ENCODE measurements at regions not wholly inside any gene's neighbourhood (a gene's known extent, or its start where the extent isn't known, plus 50 kb on each side); places are given as distances from the start of the nearest gene placed in this dataset.

DNA sequence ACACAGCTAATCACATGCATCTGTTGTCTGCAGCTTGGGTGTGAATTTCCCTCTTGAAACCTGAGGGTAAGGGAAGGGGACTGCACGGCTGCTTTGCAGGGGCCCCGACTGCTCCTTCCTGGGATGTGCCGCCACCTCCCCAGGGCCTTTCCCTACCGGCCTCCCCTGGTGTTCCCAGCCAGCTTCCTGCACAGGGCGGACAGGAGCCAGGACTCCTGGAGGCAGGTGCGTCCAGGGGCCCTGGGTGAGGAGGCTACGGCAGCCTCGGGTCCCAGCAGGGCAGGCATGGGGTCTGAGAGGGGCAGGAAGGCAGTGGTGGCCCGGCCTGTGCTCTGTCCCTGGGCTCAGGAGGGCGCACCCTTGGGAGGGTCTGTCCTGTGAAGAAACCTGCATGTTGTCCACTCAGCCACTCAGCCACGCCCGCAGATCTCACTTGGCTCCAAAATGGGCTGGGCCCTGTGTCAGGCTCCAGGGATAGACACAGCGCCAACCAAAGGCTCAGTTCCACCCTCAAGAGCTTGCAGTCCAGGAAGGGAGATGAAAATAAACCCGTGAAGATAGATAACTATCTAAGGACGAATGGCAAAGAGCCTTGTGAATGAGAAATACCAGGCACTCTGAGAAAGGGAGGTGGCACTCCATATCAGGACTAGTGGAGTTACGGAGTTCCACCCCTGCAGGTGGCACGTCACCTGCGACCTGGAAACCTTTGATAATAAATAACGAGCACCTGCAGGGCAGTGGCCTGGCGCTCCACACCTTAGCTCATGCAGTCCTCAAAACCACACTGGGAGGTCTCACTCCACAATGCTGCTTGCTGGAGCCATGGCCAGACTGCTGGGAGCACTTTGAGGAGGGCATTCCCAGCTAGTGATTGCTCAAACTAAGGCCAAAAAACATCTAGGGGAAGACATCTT is 427.4 kb downstream of the AACS start:
- TF ChIP-seq, protein P1, sequence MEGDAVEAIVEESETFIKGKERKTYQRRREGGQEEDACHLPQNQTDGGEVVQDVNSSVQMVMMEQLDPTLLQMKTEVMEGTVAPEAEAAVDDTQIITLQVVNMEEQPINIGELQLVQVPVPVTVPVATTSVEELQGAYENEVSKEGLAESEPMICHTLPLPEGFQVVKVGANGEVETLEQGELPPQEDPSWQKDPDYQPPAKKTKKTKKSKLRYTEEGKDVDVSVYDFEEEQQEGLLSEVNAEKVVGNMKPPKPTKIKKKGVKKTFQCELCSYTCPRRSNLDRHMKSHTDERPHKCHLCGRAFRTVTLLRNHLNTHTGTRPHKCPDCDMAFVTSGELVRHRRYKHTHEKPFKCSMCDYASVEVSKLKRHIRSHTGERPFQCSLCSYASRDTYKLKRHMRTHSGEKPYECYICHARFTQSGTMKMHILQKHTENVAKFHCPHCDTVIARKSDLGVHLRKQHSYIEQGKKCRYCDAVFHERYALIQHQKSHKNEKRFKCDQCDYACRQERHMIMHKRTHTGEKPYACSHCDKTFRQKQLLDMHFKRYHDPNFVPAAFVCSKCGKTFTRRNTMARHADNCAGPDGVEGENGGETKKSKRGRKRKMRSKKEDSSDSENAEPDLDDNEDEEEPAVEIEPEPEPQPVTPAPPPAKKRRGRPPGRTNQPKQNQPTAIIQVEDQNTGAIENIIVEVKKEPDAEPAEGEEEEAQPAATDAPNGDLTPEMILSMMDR (conservative IDR thresholded peaks at IDR 0.05 in 1 of 2, IDR thresholded peaks at IDR 0.05 in 1 of 2; ENCODE audit: extremely low read depth in 1 of 2, insufficient read depth in 1 of 2, low read depth in 1 of 2, low read length in 2 of 2) = no peak
- TF ChIP-seq EZH2 (IDR thresholded peaks at IDR 0.05; ENCODE audit: borderline replicate concordance, low read length) = no peak

Measured in mammary epithelial cell (primary cell).